NB4 (cell line): ENCODE measurements at regions not wholly inside any gene's neighbourhood (a gene's known extent, or its start where the extent isn't known, plus 50 kb on each side); places are given as distances from the start of the nearest gene placed in this dataset.

Source experiments
- CTCF ChIP-seq: IDR thresholded peaks from one replicate; pipeline ENCODE4 v1.5.1; 2012; ENCODE audit warnings: low read depth, low read length
- MAX ChIP-seq: IDR thresholded peaks from 2 replicates; pipeline ENCODE4 v1.6.1; 2011; ENCODE audit warnings: low read depth, low read length
- MYC ChIP-seq: IDR thresholded peaks from 2 replicates; pipeline ENCODE4 v1.6.1; 2011; ENCODE audit warnings: low read depth, low read length
- POLR2A ChIP-seq: IDR thresholded peaks from 2 replicates; pipeline ENCODE4 v1.6.1; 2011; ENCODE audit warnings: mild to moderate bottlenecking; ENCODE audit not compliant: insufficient read length; ENCODE audit errors: extremely low read depth

GRCh38 chr3:152930516-152930915 lies 95.6 kb downstream of the P2RY1 start:
- no peak for TF ChIP-seq CTCF
- TF ChIP-seq POLR2A, result no peak
- no peak for TF ChIP-seq MYC
- no peak for TF ChIP-seq MAX
